AG04449 (cell line): ENCODE measurements at regions not wholly inside any gene's neighbourhood (a gene's known extent, or its start where the extent isn't known, plus 50 kb on each side); places are given as distances from the start of the nearest gene placed in this dataset.

Source experiments
- CTCF ChIA-PET: fragments of 350-600 bp; formaldehyde crosslinking; extraction: SDS; loops from one replicate; lab custom pipeline; 2021; ENCODE audit warnings: antibody characterized with exemption; lab: Yijun Ruan, JAX
- POLR2A ChIA-PET: fragments of 400-600, 350-600 bp; formaldehyde crosslinking; extraction: SDS; loops from one replicate; lab custom pipeline; 2020; ENCODE audit warnings: antibody characterized with exemption, inconsistent platforms; lab: Yijun Ruan, JAX
- DNase-seq: peaks from one replicate; pipeline ENCODE4 v3.0.0-alpha.2; 2010; ENCODE audit warnings: low read depth, low spot score
- H3K4me3 ChIP-seq: 2 replicates; pipeline ENCODE4 v1.5.1; 2011; ENCODE audit warnings: low read depth, mild to moderate bottlenecking, control low read depth, low read length
- CTCF ChIP-seq: IDR thresholded peaks from one replicate; pipeline ENCODE4 v1.5.1; 2011; ENCODE audit warnings: mild to moderate bottlenecking, moderate library complexity, low read length, control low read depth, inconsistent platforms; ENCODE audit not compliant: insufficient read depth; ENCODE audit errors: missing control alignments

- ChIA-PET CTCF (no interaction called here), POLR2A (no interaction called here)
- H3K4me3 ChIP-seq: no peak overlapping the region
- DNase-seq: no peak
- no peak for TF ChIP-seq CTCF
These were observed 129.7 kb upstream of the TUSC7 start for GRCh38 chr3:116579840-116580239.

- CTCF ChIA-PET: no interaction called here
- POLR2A ChIA-PET: no interaction called here
- no peak for TF ChIP-seq CTCF
- H3K4me3 ChIP-seq: no peak overlapping the region
- DNase-seq: no peak
These were observed 123.2 kb upstream of the TUSC7 start for GRCh38 chr3:116586285-116586944.

GRCh38 chr3:116591236-116591635 is 118.3 kb upstream of the TUSC7 start:
- TF ChIP-seq CTCF: no peak
- ChIA-PET CTCF (no interaction called here), POLR2A (no interaction called here)
- H3K4me3 ChIP-seq: no peak overlapping the region
- no peak for DNase-seq

- no peak for TF ChIP-seq CTCF
- CTCF ChIA-PET: no interaction called here
- no peak overlapping the region for H3K4me3 ChIP-seq
- DNase-seq: no peak
- POLR2A ChIA-PET: no interaction called here
These were observed 108.4 kb upstream of the TUSC7 start for GRCh38 chr3:116601206-116601605.

- CTCF ChIA-PET: no interaction called here
- TF ChIP-seq CTCF: no peak
- no peak for DNase-seq
- POLR2A ChIA-PET: no interaction called here
- no peak overlapping the region for H3K4me3 ChIP-seq
These were observed 102.4 kb upstream of the TUSC7 start for GRCh38 chr3:116607205-116607604.

GRCh38 chr3:116610124-116610523 is 99.5 kb upstream of the TUSC7 start:
- CTCF ChIA-PET: no interaction called here
- H3K4me3 ChIP-seq: no peak overlapping the region

More at GRCh38 chr3:116610124-116610523, 99.5 kb upstream of the TUSC7 start:
- POLR2A ChIA-PET: no interaction called here
- DNase-seq: no peak
- TF ChIP-seq CTCF: no peak
